Mesenchymal stem cell (in vitro differentiated cells and primary cell): ENCODE measurements at regions not wholly inside any gene's neighbourhood (a gene's known extent, or its start where the extent isn't known, plus 50 kb on each side); places are given as distances from the start of the nearest gene placed in this dataset.
"Not testable (repeated sequence)": the region's sequence is repeated elsewhere in the genome, so short reads cannot be mapped to it uniquely, and the experiment has no call there.

Experiments used
- DNase-seq: peaks from one replicate; pipeline ENCODE4 v3.0.0-alpha.2; 2013
- H2AFZ ChIP-seq: one replicate; pipeline ENCODE4 v1.6.1; 2013; ENCODE audit warnings: low read depth, mild to moderate bottlenecking, control low read depth, inconsistent platforms, low read length, moderate library complexity
- H2AK5ac ChIP-seq: 2 replicates; pipeline ENCODE4 v1.6.1; 2013; ENCODE audit warnings: low read length, moderate library complexity, mild to moderate bottlenecking, inconsistent platforms; ENCODE audit not compliant: severe bottlenecking
- H2BK120ac ChIP-seq: one replicate; pipeline ENCODE4 v1.6.1; 2013; ENCODE audit warnings: low read depth, mild to moderate bottlenecking, inconsistent platforms, low read length, moderate library complexity
- H2BK12ac ChIP-seq, 2 experiments: one replicate each; pipeline ENCODE4 v1.6.1; 2013; ENCODE audit warnings: inconsistent platforms in 2 of 2, low read length in 2 of 2, mild to moderate bottlenecking in 2 of 2, moderate library complexity in 2 of 2, control low read depth in 1 of 2
- H2BK15ac ChIP-seq: one replicate; pipeline ENCODE4 v1.6.1; 2013; ENCODE audit warnings: mild to moderate bottlenecking, low read depth, inconsistent platforms; ENCODE audit not compliant: poor library complexity, severe bottlenecking
- H2BK5ac ChIP-seq: 2 replicates; pipeline ENCODE4 v1.6.1; 2013; ENCODE audit warnings: low read depth, mild to moderate bottlenecking, low read length, control low read depth, inconsistent platforms; ENCODE audit not compliant: poor library complexity, severe bottlenecking
- H3K14ac ChIP-seq, 2 experiments: one replicate each; pipeline ENCODE4 v1.6.1; 2013; ENCODE audit warnings: inconsistent platforms in 2 of 2, low read length in 2 of 2, control low read depth in 1 of 2, mild to moderate bottlenecking in 1 of 2, moderate library complexity in 1 of 2
- H3K18ac ChIP-seq, 2 experiments: one replicate each; pipeline ENCODE4 v1.6.1; 2013; ENCODE audit warnings: inconsistent platforms in 2 of 2, low read length in 2 of 2, control low read depth in 1 of 2, low read depth in 1 of 2, mild to moderate bottlenecking in 1 of 2
- H3K23ac ChIP-seq, 2 experiments: one replicate each; pipeline ENCODE4 v1.6.1; 2013; ENCODE audit warnings: inconsistent platforms in 2 of 2, low read length in 2 of 2, mild to moderate bottlenecking in 2 of 2, moderate library complexity in 2 of 2, control low read depth in 1 of 2
- H3K27ac ChIP-seq: 2 replicates; pipeline ENCODE4 v1.5.1; 2013; ENCODE audit warnings: mild to moderate bottlenecking, moderate library complexity, low read length, control low read depth, inconsistent platforms; ENCODE audit not compliant: poor library complexity, severe bottlenecking
- H3K27me3 ChIP-seq, 2 experiments: 2 replicates each; pipeline versions ENCODE4 v1.6.1 to v1.7.0; 2013; ENCODE audit warnings: low read length in 2 of 2, mild to moderate bottlenecking in 2 of 2, moderate library complexity in 2 of 2, control low read depth in 1 of 2, inconsistent platforms in 1 of 2; ENCODE audit not compliant: control insufficient read depth in 1 of 2, insufficient read depth in 1 of 2
- H3K36me3 ChIP-seq, 2 experiments: 2 replicates each; pipeline versions ENCODE4 v1.6.1 to v1.7.0; 2013; ENCODE audit warnings: low read length in 2 of 2, control low read depth in 1 of 2, inconsistent platforms in 1 of 2, low read depth in 1 of 2, mild to moderate bottlenecking in 1 of 2; ENCODE audit not compliant: insufficient read depth in 2 of 2, control insufficient read depth in 1 of 2
- H3K4ac ChIP-seq, 2 experiments: one replicate each; pipeline ENCODE4 v1.6.1; 2013; ENCODE audit warnings: inconsistent platforms in 2 of 2, low read length in 2 of 2, mild to moderate bottlenecking in 2 of 2, moderate library complexity in 2 of 2, control low read depth in 1 of 2, low read depth in 1 of 2
- H3K4me1 ChIP-seq: 2 replicates; pipeline ENCODE4 v1.6.1; 2013; ENCODE audit warnings: low read depth, low read length, control low read depth; ENCODE audit not compliant: control insufficient read depth, insufficient read depth
- H3K4me2 ChIP-seq: 2 replicates; pipeline ENCODE4 v1.6.1; 2013; ENCODE audit warnings: low read length, mild to moderate bottlenecking, inconsistent platforms; ENCODE audit not compliant: poor library complexity, severe bottlenecking
- H3K4me3 ChIP-seq, 2 experiments: 2 replicates each; pipeline versions ENCODE4 v1.5.1 to v1.7.0; 2013; ENCODE audit warnings: low read length in 2 of 2, mild to moderate bottlenecking in 2 of 2, control low read depth in 1 of 2, low read depth in 1 of 2; ENCODE audit not compliant: insufficient read depth in 1 of 2
- H3K79me1 ChIP-seq: replicated peaks from 2 replicates; pipeline ENCODE4 v1.6.1; 2013; ENCODE audit warnings: mild to moderate bottlenecking, control low read depth, low read length, inconsistent platforms; ENCODE audit not compliant: poor library complexity, severe bottlenecking
- H3K9ac ChIP-seq: 2 replicates; pipeline ENCODE4 v1.7.0; 2013; ENCODE audit warnings: mild to moderate bottlenecking, low read length, moderate library complexity
- H3K9me3 ChIP-seq: 2 replicates; pipeline ENCODE4 v1.7.0; 2013; ENCODE audit warnings: mild to moderate bottlenecking, low read length; ENCODE audit not compliant: control insufficient read depth
- H4K8ac ChIP-seq: one replicate; pipeline ENCODE4 v1.6.1; 2013; ENCODE audit warnings: inconsistent platforms, mild to moderate bottlenecking, low read length, moderate library complexity
- H4K91ac ChIP-seq: one replicate; pipeline ENCODE4 v1.6.1; 2013; ENCODE audit warnings: mild to moderate bottlenecking, low read length, inconsistent platforms
- WGBS: methylation state at CpG from one replicate; pipeline ENCODE4 v1.1.7; 2013; ENCODE audit warnings: mixed read lengths; 5-methylcytosine and 5-hydroxymethylcytosine counted together

DNA sequence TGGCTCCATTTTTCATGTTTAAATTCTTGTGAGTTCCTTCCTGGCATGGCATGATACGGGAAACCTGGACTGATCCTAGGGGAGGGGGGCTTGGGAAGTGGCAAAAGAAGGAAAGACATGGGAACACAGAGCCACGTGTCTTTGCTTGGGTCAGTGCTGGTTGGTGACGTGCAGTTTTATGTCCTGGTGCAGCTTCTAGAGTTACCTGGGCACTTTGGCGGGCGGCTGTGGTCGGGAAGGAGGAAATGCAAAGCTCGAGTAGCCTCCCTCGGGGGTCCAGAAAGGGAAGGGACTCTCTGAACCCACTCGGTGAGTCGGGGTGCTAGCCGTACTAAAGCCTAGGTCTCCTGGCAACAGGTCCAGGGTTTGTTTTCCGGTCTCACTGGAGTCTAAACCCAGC is 94.6 kb downstream of the APOB start:
- Histone ChIP-seq H3K23ac (no peak overlapping the region), H2BK120ac (no peak overlapping the region), H2BK5ac (no peak overlapping the region), H3K4ac (no peak overlapping the region), H3K4me1 (peaks cover 2% of the 10 kb centered on the region), H4K91ac (no peak overlapping the region), H3K27ac (no peak overlapping the region), H2AFZ (no peak overlapping the region), H2AK5ac (no peak overlapping the region), H3K4me3 (no peak overlapping the region), H2BK15ac (no peak overlapping the region), H3K9ac (no peak overlapping the region), H3K9me3 (no peaks in the 10 kb centered on the region), H3K36me3 (no peaks in the 10 kb centered on the region), H3K27me3 (peaks cover 0 to 13% of the 10 kb centered on the region in 2 experiments), H3K4me2 (no peak overlapping the region), H2BK12ac (no peak overlapping the region), H3K18ac (no peak overlapping the region), H3K79me1 (no peaks in the 10 kb centered on the region), H4K8ac (no peak overlapping the region), H3K14ac (no peak overlapping the region)
- DNase-seq: no peak
- 80% methylated on average over 12 of the region's 12 CpGs for WGBS

DNA sequence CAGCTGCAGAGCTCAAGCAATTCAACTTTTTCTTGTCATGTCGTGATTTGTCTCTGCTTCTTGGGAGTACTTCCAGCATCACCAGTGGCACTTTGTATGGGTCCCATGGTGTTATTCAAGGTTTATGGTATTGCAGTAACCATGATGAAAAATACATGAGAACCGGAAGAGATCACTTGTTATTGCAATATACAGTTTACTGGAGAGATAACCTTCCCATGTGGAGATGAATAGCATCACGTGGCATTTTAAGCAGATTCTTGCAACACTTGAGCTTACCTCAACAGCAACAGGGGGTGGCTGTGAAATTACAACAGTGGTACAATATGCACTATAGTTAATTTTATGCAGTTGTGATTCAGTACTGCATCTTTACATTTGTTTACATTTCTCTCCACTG is 97.4 kb downstream of the APOB start:
- Histone ChIP-seq H3K4me2 (no peak overlapping the region), H2BK5ac (no peak overlapping the region), H3K79me1 (no peaks in the 10 kb centered on the region), H3K36me3 (no peaks in the 10 kb centered on the region), H3K27ac (no peak overlapping the region), H3K27me3 (peaks cover 0 to 3% of the 10 kb centered on the region in 2 experiments), H2AK5ac (no peak overlapping the region), H3K18ac (no peak overlapping the region), H3K23ac (no peak overlapping the region), H2BK120ac (no peak overlapping the region), H3K4ac (no peak overlapping the region), H3K9ac (no peak overlapping the region), H4K91ac (no peak overlapping the region), H3K4me1 (no peaks in the 10 kb centered on the region), H2BK15ac (no peak overlapping the region), H3K14ac (no peak overlapping the region), H4K8ac (no peak overlapping the region), H2BK12ac (no peak overlapping the region), H2AFZ (no peak overlapping the region), H3K9me3 (no peaks in the 10 kb centered on the region), H3K4me3 (no peak overlapping the region)
- 83% methylated on average over 2 of the region's 3 CpGs for WGBS
- no peak for DNase-seq

DNA sequence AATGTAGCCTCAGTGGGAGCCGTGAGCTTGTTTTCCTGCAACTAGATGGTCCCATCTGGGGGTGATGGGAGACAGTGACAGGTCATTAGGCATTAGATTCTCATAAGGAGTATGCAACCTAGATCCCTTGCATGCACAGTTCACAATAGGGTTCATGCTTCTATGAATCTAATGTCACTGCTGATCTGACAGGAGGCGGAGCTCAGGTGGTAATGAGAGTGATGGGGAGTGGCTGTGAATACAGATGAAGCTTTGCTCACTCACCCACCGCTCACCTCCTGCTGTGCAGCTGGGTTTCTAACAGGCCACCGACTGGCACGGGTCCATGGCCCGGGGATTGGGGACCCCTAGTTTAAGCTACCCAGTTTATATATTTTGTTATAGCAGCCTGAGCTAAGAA is 100.2 kb downstream of the APOB start:
- H3K4me2 ChIP-seq, H2AFZ ChIP-seq, H3K27me3 ChIP-seq, H2AK5ac ChIP-seq, H3K23ac ChIP-seq, H2BK5ac ChIP-seq, H4K91ac ChIP-seq, H2BK15ac ChIP-seq, H4K8ac ChIP-seq, H3K9me3 ChIP-seq, H3K27ac ChIP-seq, DNase-seq, H2BK120ac ChIP-seq, H3K4me1 ChIP-seq, H3K4me3 ChIP-seq, H3K9ac ChIP-seq, H3K4ac ChIP-seq, H3K18ac ChIP-seq, H3K36me3 ChIP-seq, H2BK12ac ChIP-seq, H3K14ac ChIP-seq, H3K79me1 ChIP-seq: not testable (repeated sequence)
- 61% methylated on average over 5 of the region's 6 CpGs for WGBS

DNA sequence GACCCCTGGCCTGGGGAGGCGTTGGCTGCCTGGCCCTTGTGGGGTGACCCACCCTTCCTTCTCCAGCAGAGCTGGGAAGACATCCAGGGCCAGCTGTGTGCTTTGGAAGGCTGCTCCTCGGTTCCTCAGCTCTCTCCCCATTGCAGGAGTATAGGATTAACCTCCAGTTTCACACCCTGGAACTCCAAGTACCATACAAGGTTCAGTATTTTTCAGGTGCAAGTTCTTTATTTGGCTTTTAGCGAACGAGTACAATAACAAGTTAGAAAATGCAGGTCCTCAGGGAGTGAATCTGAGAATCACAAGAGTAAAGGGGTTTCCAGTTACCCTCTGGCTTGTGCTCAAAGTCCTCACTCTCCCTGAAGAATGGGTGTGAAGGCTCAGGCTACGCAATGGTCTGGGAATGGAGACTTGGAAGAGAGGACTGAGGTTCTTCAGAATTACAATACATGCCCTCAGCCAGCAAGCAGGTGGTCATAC is 101.2 kb downstream of the APOB start:
- H2AK5ac ChIP-seq: no peak overlapping the region
- H3K14ac ChIP-seq: no peak overlapping the region
- H3K4me1 ChIP-seq: no peaks in the 10 kb centered on the region

More for the DNA sequence above, 101.2 kb downstream of the APOB start:
- Histone ChIP-seq H3K4me3 (no peak overlapping the region), H3K9me3 (no peaks in the 10 kb centered on the region), H4K8ac (no peak overlapping the region), H2BK120ac (no peak overlapping the region), H3K27me3 (peaks cover 0 to 4% of the 10 kb centered on the region in 2 experiments), H3K4me2 (no peak overlapping the region), H3K79me1 (no peaks in the 10 kb centered on the region), H3K23ac (no peak overlapping the region), H3K36me3 (no peaks in the 10 kb centered on the region), H2BK12ac (no peak overlapping the region), H2BK5ac (no peak overlapping the region), H2AFZ (no peak overlapping the region), H4K91ac (no peak overlapping the region), H3K4ac (no peak overlapping the region), H3K9ac (no peak overlapping the region), H3K27ac (no peak overlapping the region), H3K18ac (no peak overlapping the region), H2BK15ac (no peak overlapping the region)
- no peak for DNase-seq
- WGBS: 68% methylated on average over 4 of the region's 5 CpGs
